GDM1 (cell line): ENCODE measurements at regions not wholly inside any gene's neighbourhood (a gene's known extent, or its start where the extent isn't known, plus 50 kb on each side); places are given as distances from the start of the nearest gene placed in this dataset.
"Not testable (repeated sequence)": the region's sequence is repeated elsewhere in the genome, so short reads cannot be mapped to it uniquely, and the experiment has no call there.

Experiments
- DNase-seq: peaks from one replicate; lab custom pipeline; 2025; lab: John Stamatoyannopoulos, UW

DNA sequence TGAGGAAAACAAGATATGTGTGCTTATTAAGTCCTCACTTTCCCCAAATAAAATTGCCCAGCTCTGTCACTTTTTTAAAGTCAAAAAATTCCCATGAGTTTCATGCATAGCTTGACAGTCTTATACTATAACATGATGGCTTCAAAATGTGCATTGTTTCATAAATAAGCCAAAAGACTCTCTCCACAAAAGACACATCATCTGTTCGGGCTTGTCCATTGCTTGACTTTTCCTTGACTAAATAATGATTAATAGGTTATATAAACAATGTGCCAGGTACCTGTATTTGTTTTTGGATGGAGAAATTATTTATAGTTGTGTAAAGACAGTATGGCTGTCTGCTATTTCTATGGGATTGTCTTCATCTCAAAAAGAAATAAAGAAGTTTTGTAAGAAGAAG lies 329.2 kb upstream of the KLF3 start:
- no peak for DNase-seq

GRCh38 chr4:38338939-38339338 lies 325.1 kb upstream of the KLF3 start:
- not testable (repeated sequence) for DNase-seq

- DNase-seq: no peak
Observed at GRCh38 chr4:38343608-38344007, 320.4 kb upstream of the KLF3 start.

DNA sequence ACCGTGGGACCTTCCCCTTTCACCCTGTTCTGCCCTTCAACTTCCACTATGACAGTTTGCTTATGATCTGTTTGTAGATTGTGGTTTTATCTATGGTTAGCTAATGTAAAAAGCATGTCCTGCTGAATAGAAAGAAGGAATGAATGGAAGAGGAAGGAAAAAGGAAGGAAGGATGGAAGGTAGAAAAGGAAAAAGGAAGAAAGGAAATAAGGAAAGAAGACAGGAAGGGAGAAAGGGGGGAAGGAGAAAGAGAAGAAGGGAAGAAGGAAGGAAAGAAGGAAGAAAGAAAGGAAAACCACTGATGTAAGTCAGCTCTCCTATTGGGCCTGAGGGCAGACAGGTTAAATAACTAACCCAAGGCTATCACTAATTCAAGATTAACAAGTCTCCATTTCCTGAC lies 319.1 kb upstream of the KLF3 start:
- no peak for DNase-seq

- DNase-seq: no peak
Observed at GRCh38 chr4:38347251-38347650, 316.7 kb upstream of the KLF3 start.

- no peak for DNase-seq
Observed at GRCh38 chr4:38354421-38354820, 309.6 kb upstream of the KLF3 start.

GRCh38 chr4:38354872-38355271 lies 309.1 kb upstream of the KLF3 start:
- DNase-seq: no peak

GRCh38 chr4:38356686-38357085 lies 307.3 kb upstream of the KLF3 start:
- DNase-seq: no peak

DNA sequence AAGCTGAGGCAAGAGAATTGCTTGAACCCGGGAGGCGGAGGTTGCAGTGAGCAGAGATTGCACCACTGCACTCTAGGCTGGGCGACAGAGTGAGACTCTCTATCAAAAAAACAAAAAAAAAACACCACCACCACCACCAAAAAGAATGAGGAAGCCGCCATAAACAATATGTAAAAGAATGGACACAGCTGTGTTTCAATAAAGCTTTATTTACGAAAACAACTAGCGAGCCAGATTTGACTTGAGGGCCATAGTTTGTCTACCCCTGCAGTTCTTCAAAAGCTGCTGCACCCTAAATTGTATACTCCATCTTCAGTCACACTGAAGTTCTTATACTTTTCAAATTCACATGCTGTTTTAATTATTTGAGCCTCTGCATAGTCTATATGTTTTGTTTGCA lies 306.5 kb upstream of the KLF3 start:
- DNase-seq: no peak

GRCh38 chr4:38359113-38359512 lies 304.9 kb upstream of the KLF3 start:
- DNase-seq: no peak

GRCh38 chr4:38360201-38360600 lies 303.8 kb upstream of the KLF3 start:
- no peak for DNase-seq

DNA sequence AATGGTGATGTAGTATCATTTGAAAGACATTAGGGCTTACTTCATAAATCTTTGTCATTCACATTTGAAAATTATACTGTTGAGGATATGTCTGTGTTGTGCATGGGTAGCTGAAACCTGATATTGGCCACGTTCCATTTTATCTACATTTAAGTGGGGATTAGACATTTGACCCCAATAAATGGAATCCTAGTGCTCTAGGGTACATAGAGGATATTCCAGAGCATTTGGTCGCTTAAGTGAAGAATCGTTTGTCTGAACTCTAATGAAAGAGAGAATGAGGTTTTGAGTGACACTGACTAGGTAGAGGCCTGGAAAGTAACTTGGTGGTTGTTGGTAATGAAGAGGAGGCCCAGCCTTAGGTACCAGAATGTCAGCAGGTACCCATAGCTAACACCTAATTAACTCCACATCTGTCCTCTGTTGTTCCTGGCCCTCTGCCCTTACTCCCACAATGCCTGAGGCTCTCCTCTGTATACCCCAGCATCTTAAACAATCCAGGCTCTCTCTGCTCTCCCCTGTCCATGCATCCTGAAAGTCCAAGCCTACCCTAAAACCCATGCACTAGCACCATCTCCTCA lies 299.5 kb upstream of the KLF3 start:
- DNase-seq: no peak

GRCh38 chr4:38365261-38365660 lies 298.7 kb upstream of the KLF3 start:
- DNase-seq: no peak

DNA sequence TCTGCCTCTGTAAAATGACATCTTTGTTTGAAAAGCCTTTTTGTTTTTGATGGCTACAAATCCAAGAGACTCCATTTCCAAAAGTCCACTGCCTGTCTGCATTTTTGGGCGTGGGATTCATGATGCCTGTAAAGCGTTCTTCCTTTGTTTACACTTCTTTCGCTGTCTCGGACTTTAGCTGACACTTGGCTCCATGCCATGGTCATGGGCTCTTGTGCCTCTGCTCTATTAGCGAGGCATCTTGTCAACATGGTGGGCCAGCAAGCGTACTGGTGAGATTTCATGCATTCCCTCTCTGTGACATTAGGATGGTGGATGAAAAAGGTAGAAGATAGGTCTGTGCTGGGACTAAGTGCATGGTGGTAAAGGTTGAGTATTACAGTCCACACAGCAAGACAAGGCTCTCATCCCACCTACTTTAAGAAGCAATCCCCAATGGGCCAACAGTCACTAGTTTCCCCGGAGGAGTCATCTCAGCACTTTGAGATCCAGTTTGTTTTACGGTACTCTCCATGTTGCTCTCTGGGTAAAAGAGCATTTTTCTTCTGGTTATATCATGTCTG lies 298.2 kb upstream of the KLF3 start:
- DNase-seq: no peak

- no peak for DNase-seq
Observed at GRCh38 chr4:38366456-38366855, 297.5 kb upstream of the KLF3 start.

GRCh38 chr4:38366997-38367396 lies 297.0 kb upstream of the KLF3 start:
- DNase-seq: no peak

DNA sequence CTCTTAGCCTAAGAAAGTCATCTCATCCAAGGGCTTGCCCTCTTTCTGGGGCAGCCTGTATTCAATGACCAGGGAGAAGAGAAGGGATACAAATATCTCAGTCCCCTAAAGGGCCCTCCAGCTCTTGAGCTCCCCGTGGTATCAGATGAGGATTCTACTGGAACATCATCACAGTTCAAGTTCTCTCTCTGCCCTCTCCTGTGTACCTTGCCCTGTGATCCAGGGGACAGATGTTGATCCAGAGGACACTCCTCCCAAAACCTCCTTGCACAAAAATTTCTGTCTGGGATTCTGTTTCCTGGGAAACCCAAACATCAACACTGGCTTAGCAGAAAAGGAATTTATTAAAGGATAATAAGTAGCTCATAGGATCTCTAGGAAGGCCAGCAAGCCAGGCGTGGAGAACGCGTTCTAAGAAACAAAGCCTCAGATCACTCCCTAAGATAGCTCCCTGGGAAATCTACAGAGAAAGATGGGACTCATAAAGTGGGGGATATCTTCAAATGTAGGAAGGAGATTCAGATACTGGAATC lies 296.3 kb upstream of the KLF3 start:
- no peak for DNase-seq

- DNase-seq: no peak
Observed at GRCh38 chr4:38368613-38369012, 295.4 kb upstream of the KLF3 start.

DNA sequence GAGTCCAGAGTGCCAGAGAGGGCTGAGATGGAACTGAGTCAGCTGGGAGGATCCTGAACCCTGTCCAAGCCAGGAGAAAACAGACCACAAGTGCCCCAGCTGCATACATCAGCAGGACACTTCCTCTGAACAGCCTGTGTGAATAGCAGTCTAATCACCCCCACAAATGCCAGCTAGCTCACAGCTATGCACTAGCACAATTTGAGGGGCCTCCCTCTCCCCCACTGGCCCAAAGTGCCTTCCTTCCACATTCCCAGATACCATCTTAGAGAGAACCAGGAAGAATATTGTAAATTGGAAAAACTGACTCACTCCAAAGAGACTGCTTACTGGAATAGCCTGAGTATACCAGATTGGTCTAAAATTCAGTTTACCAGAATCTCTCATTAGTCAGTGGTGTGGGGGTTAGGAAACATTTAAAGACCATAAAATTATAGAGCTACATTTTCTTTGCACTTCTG lies 292.6 kb upstream of the KLF3 start:
- no peak for DNase-seq

DNA sequence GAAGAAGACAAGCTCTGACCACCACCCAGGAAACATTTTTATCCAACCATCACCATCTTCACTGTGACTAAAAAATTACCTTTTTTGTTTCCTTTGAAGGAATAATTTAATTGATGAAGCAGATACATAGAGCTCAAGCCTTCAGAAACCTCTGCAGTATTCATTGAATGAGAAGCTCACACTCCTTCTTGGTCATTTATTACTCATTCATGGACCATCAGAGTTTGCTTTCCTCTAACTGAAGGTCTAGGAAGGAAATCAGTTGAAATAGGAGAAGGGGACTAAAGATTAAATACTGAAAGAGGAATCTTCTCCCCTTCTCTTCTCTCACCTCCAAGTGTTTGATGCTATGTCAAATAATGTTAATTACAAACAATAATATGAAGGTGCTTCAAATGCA lies 290.6 kb upstream of the KLF3 start:
- no peak for DNase-seq

DNA sequence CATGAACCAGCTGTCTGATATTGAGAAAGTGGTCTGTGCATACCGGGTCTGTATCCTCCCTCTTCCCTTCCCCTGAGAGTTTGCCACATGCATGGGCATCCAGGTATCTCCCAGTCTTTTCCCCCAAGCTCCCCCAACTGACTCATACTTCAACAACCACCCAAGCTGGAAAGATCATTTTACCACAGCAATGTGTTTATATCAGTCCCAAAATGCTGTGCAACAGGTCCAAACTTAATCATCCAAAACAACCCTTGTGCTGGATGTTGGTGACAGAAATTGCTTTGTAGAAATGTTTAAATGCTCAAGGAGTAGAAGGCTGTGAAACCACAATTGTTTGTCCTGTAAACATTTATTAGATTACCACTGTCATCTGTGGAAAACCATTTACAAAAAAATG lies 286.8 kb upstream of the KLF3 start:
- DNase-seq: no peak

- DNase-seq: no peak
Observed at GRCh38 chr4:38378478-38378877, 285.5 kb upstream of the KLF3 start.

DNA sequence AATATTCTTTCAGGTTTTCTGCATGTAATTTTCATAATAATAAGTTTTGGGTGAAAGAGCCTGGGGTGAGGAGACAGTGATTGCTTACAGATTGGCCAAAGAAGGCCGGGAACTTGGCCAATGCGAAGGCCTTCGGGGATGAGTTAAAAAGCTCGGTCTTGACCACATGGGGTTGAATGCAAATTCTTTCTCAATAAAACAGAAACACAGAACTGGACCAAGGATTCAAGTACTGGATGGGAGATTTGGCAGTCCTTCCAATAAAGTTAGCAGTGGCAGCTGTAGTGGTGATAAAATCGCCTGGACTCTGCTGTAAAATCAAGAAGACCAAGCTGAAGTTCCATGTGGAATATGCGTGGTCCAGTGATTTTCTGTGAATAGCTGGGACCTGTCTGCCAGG lies 282.2 kb upstream of the KLF3 start:
- no peak for DNase-seq

DNA sequence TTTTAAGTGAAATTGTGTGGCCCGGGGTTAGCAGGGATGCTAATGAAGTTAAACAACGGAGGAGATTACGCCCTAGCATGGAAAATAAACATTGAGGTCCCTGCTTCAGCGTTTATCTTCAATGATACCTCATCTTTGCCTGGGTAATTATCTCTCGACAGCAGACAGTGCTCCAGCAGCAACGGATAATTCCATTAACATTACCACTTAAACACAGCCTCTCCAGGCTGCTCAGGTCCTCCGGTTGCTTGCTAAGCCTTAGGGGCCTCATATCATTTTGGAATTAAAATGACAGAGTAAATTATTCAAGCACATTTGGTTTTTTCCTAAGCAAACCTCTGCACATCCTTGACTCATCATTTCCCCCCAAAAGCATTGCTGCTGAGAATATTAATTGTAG lies 281.5 kb upstream of the KLF3 start:
- no peak for DNase-seq
